GM12891 (cell line): ENCODE measurements at regions not wholly inside any gene's neighbourhood (a gene's known extent, or its start where the extent isn't known, plus 50 kb on each side); places are given as distances from the start of the nearest gene placed in this dataset.

ENCODE experiments used
- POLR2A ChIP-seq: IDR thresholded peaks from 2 replicates; pipeline ENCODE4 v1.6.1; 2011; ENCODE audit warnings: low read depth, low read length, control low read depth
- POLR2AphosphoS5 ChIP-seq: IDR thresholded peaks from 2 replicates; pipeline ENCODE4 v1.6.1; 2011; ENCODE audit warnings: low read depth, low read length, control low read depth

GRCh38 chr6:15739867-15740266 is 77.0 kb upstream of the DTNBP1 start:
- TF ChIP-seq POLR2A: no peak
- TF ChIP-seq POLR2AphosphoS5: no peak
